Stimulated activated CD8-positive, alpha-beta memory T cell treated with anti-CD3 and anti-CD28 coated beads, Interleukin-12 subunit alpha, Interleukin-12 subunit beta, amount 100 ng/mL, for 4 hours (primary cell): ENCODE measurements at regions not wholly inside any gene's neighbourhood (a gene's known extent, or its start where the extent isn't known, plus 50 kb on each side); places are given as distances from the start of the nearest gene placed in this dataset.

ENCODE experiments used
- DNase-seq: peaks from one replicate; pipeline ENCODE4 v3.0.0-alpha.2; 2020; ENCODE audit warnings: low read depth

- no peak for DNase-seq
These were observed 142.8 kb downstream of the CD8B2 start for GRCh38 chr2:106629981-106630380.

GRCh38 chr2:106631281-106631680, 144.1 kb downstream of the CD8B2 start:
- no peak for DNase-seq

GRCh38 chr2:106638043-106638442, 150.9 kb downstream of the CD8B2 start:
- no peak for DNase-seq

- no peak for DNase-seq
These were observed 151.4 kb downstream of the CD8B2 start for GRCh38 chr2:106638580-106638979.

GRCh38 chr2:106642679-106643078, 155.5 kb downstream of the CD8B2 start:
- DNase-seq, result no peak

- DNase-seq, result no peak
These were observed 157.5 kb downstream of the CD8B2 start for GRCh38 chr2:106644623-106645022.

- DNase-seq, result no peak
These were observed 159.4 kb downstream of the CD8B2 start for GRCh38 chr2:106646605-106647004.

GRCh38 chr2:106649306-106649705, 162.1 kb downstream of the CD8B2 start:
- no peak for DNase-seq

GRCh38 chr2:106653465-106653864, 166.3 kb downstream of the CD8B2 start:
- no peak for DNase-seq

- no peak for DNase-seq
These were observed 171.5 kb downstream of the CD8B2 start for GRCh38 chr2:106658616-106659015.

- DNase-seq, result no peak
These were observed 177.5 kb downstream of the CD8B2 start for GRCh38 chr2:106664669-106665068.

GRCh38 chr2:106667478-106668070, 180.4 kb downstream of the CD8B2 start:
- DNase-seq, result no peak

GRCh38 chr2:106685180-106685897, 198.2 kb downstream of the CD8B2 start:
- no peak for DNase-seq

GRCh38 chr2:106686814-106687213, 199.2 kb downstream of the ST6GAL2 start:
- DNase-seq, result no peak

GRCh38 chr2:106694964-106695470, 190.9 kb downstream of the ST6GAL2 start:
- DNase-seq, result no peak

- no peak for DNase-seq
These were observed 190.0 kb downstream of the ST6GAL2 start for GRCh38 chr2:106695919-106696318.

GRCh38 chr2:106700616-106701015, 185.4 kb downstream of the ST6GAL2 start:
- DNase-seq, result no peak

GRCh38 chr2:106701203-106702022, 184.6 kb downstream of the ST6GAL2 start:
- DNase-seq, result no peak

- no peak for DNase-seq
These were observed 182.8 kb downstream of the ST6GAL2 start for GRCh38 chr2:106703161-106703560.

- no peak for DNase-seq
These were observed 181.2 kb downstream of the ST6GAL2 start for GRCh38 chr2:106704798-106705197.

- DNase-seq, result no peak
These were observed 180.1 kb downstream of the ST6GAL2 start for GRCh38 chr2:106705877-106706276.

- DNase-seq, result no peak
These were observed 179.7 kb downstream of the ST6GAL2 start for GRCh38 chr2:106706283-106706682.

- DNase-seq, result no peak
These were observed 177.8 kb downstream of the ST6GAL2 start for GRCh38 chr2:106708209-106708608.
